HG02981 (cell line): ENCODE measurements at regions not wholly inside any gene's neighbourhood (a gene's known extent, or its start where the extent isn't known, plus 50 kb on each side); places are given as distances from the start of the nearest gene placed in this dataset.
"Not testable (repeated sequence)": the region's sequence is repeated elsewhere in the genome, so short reads cannot be mapped to it uniquely, and the experiment has no call there.

Experiments used
- ATAC-seq: cut with Tn5 transposase; IDR thresholded peaks from one replicate; pipeline ENCODE4 v1.9.1; 2021; ENCODE audit warnings: mild to moderate bottlenecking, moderate library complexity; ENCODE audit not compliant: unreplicated experiment

GRCh38 chr15:96638793-96639192, 308.3 kb downstream of the NR2F2 start:
- no peak for ATAC-seq

GRCh38 chr15:96645796-96646195, 315.3 kb downstream of the NR2F2 start:
- ATAC-seq = no peak

GRCh38 chr15:96648866-96649265, 318.4 kb downstream of the NR2F2 start:
- ATAC-seq = no peak

- ATAC-seq = no peak
Observed at GRCh38 chr15:96657096-96657495, 326.6 kb downstream of the NR2F2 start.

GRCh38 chr15:96666979-96667378, 336.5 kb downstream of the NR2F2 start:
- ATAC-seq = not testable (repeated sequence)

GRCh38 chr15:96670389-96670788, 339.9 kb downstream of the NR2F2 start:
- no peak for ATAC-seq

GRCh38 chr15:96672629-96673028, 342.1 kb downstream of the NR2F2 start:
- no peak for ATAC-seq

GRCh38 chr15:96678386-96678785, 347.9 kb downstream of the NR2F2 start:
- ATAC-seq = no peak

- no peak for ATAC-seq
Observed at GRCh38 chr15:96687388-96688107, 357.0 kb downstream of the NR2F2 start.

GRCh38 chr15:96690733-96691132, 360.2 kb downstream of the NR2F2 start:
- no peak for ATAC-seq

GRCh38 chr15:96692826-96693225, 362.3 kb downstream of the NR2F2 start:
- no peak for ATAC-seq

GRCh38 chr15:96693515-96693914, 363.0 kb downstream of the NR2F2 start:
- ATAC-seq = no peak

GRCh38 chr15:96693990-96694517, 363.6 kb downstream of the NR2F2 start:
- no peak for ATAC-seq

GRCh38 chr15:96695426-96695825, 364.9 kb downstream of the NR2F2 start:
- ATAC-seq = no peak

GRCh38 chr15:96699871-96700401, 369.4 kb downstream of the NR2F2 start:
- no peak for ATAC-seq

- no peak for ATAC-seq
Observed at GRCh38 chr15:96700555-96700954, 370.1 kb downstream of the NR2F2 start.

GRCh38 chr15:96701443-96701842, 370.9 kb downstream of the NR2F2 start:
- ATAC-seq = no peak

- no peak for ATAC-seq
Observed at GRCh38 chr15:96701877-96702276, 371.4 kb downstream of the NR2F2 start.

GRCh38 chr15:96702589-96702988, 372.1 kb downstream of the NR2F2 start:
- ATAC-seq = no peak

GRCh38 chr15:96703091-96703490, 372.6 kb downstream of the NR2F2 start:
- no peak for ATAC-seq

- ATAC-seq = no peak
Observed at GRCh38 chr15:96703794-96704550, 373.5 kb downstream of the NR2F2 start.

GRCh38 chr15:96716075-96716474, 385.6 kb downstream of the NR2F2 start:
- ATAC-seq = no peak
